Dendritic cell treated with granulocyte-macrophage colony-stimulating factor and Interleukin-4, amounts not matched to agents 40 ng/mL and 50 ng/mL, for 4 days (primary cell): ENCODE measurements at regions not wholly inside any gene's neighbourhood (a gene's known extent, or its start where the extent isn't known, plus 50 kb on each side); places are given as distances from the start of the nearest gene placed in this dataset.

ENCODE experiments used
- H3K27ac Mint-ChIP-seq: one replicate; pipeline ENCODE4 v1.8.0; 2022; ENCODE audit warnings: mild to moderate bottlenecking, mixed read lengths
- H3K27me3 Mint-ChIP-seq: one replicate; pipeline ENCODE4 v1.8.0; 2022; ENCODE audit warnings: mild to moderate bottlenecking, mixed read lengths
- H3K36me3 Mint-ChIP-seq: one replicate; pipeline ENCODE4 v1.8.0; 2022; ENCODE audit warnings: low read depth, mixed read lengths
- H3K4me1 Mint-ChIP-seq: one replicate; pipeline ENCODE4 v1.8.0; 2022; ENCODE audit warnings: low read depth, mixed read lengths
- H3K4me3 Mint-ChIP-seq: one replicate; pipeline ENCODE4 v1.8.0; 2022; ENCODE audit warnings: mild to moderate bottlenecking, moderate library complexity, mixed read lengths
- H3K9me3 Mint-ChIP-seq: one replicate; pipeline ENCODE4 v1.8.0; 2022; ENCODE audit warnings: mixed read lengths
- intact Hi-C: fragments of 100-400 bp; cut with micrococcal nuclease; formaldehyde crosslinking; loops from one replicate; pipeline ENCODE4 v1.15.0; 2022

- Mint-ChIP-seq H3K4me1 (no peaks in the 10 kb centered on the region), H3K4me3 (no peak overlapping the region), H3K27me3 (no peaks in the 10 kb centered on the region), H3K9me3 (peaks cover 7% of the 10 kb centered on the region), H3K27ac (no peak overlapping the region), H3K36me3 (no peaks in the 10 kb centered on the region)
- intact Hi-C loops, result no loop called here
Measured at GRCh38 chr3:94543161-94543560, 480.3 kb downstream of the NSUN3 start.

- no peaks in the 10 kb centered on the region for H3K27me3 Mint-ChIP-seq
- no peaks in the 10 kb centered on the region for H3K4me1 Mint-ChIP-seq
- no peak overlapping the region for H3K4me3 Mint-ChIP-seq
- H3K36me3 Mint-ChIP-seq, result no peaks in the 10 kb centered on the region
- intact Hi-C loops, result no loop called here
- H3K27ac Mint-ChIP-seq, result no peak overlapping the region
- peaks cover 18% of the 10 kb centered on the region for H3K9me3 Mint-ChIP-seq
Measured at GRCh38 chr3:94544131-94544789, 481.4 kb downstream of the NSUN3 start.

GRCh38 chr3:94548581-94549316 lies 485.9 kb downstream of the NSUN3 start:
- no peaks in the 10 kb centered on the region for H3K27me3 Mint-ChIP-seq
- H3K9me3 Mint-ChIP-seq, result peaks cover 63% of the 10 kb centered on the region
- H3K27ac Mint-ChIP-seq, result no peak overlapping the region
- H3K4me3 Mint-ChIP-seq, result no peak overlapping the region
- H3K36me3 Mint-ChIP-seq, result no peaks in the 10 kb centered on the region
- H3K4me1 Mint-ChIP-seq, result no peaks in the 10 kb centered on the region
- intact Hi-C loops, result no loop called here

- Mint-ChIP-seq H3K27me3 (no peaks in the 10 kb centered on the region), H3K27ac (no peak overlapping the region), H3K9me3 (no peaks in the 10 kb centered on the region), H3K4me1 (no peaks in the 10 kb centered on the region), H3K4me3 (no peak overlapping the region), H3K36me3 (no peaks in the 10 kb centered on the region)
- intact Hi-C loops, result no loop called here
Measured at GRCh38 chr3:94561094-94561493, 498.2 kb downstream of the NSUN3 start.

- Mint-ChIP-seq H3K9me3 (peaks cover 17% of the 10 kb centered on the region), H3K36me3 (no peaks in the 10 kb centered on the region), H3K4me3 (no peak overlapping the region), H3K27ac (no peak overlapping the region), H3K27me3 (no peaks in the 10 kb centered on the region), H3K4me1 (no peaks in the 10 kb centered on the region)
- intact Hi-C loops, result no loop called here
Measured at GRCh38 chr3:94564247-94564646, 501.4 kb downstream of the NSUN3 start.

GRCh38 chr3:94568041-94568440 lies 505.2 kb downstream of the NSUN3 start:
- Mint-ChIP-seq H3K4me1 (no peaks in the 10 kb centered on the region), H3K9me3 (peaks cover 27% of the 10 kb centered on the region), H3K4me3 (no peak overlapping the region), H3K36me3 (no peaks in the 10 kb centered on the region), H3K27ac (no peak overlapping the region), H3K27me3 (no peaks in the 10 kb centered on the region)
- intact Hi-C loops, result no loop called here

- H3K27ac Mint-ChIP-seq, result no peak overlapping the region
- no peak overlapping the region for H3K4me3 Mint-ChIP-seq
- H3K4me1 Mint-ChIP-seq, result no peaks in the 10 kb centered on the region
- intact Hi-C loops, result loop anchor here (5.0 kb wide), 1 partner anchor 34 kb away; no protein-coding TSS in a partner anchor
- no peaks in the 10 kb centered on the region for H3K27me3 Mint-ChIP-seq
- peaks cover 30% of the 10 kb centered on the region for H3K9me3 Mint-ChIP-seq
- no peaks in the 10 kb centered on the region for H3K36me3 Mint-ChIP-seq
Measured at GRCh38 chr3:94573337-94573736, 510.5 kb downstream of the NSUN3 start.

- Mint-ChIP-seq H3K27ac (no peak overlapping the region), H3K36me3 (no peaks in the 10 kb centered on the region), H3K4me3 (no peak overlapping the region), H3K27me3 (no peaks in the 10 kb centered on the region), H3K9me3 (peaks cover 26% of the 10 kb centered on the region), H3K4me1 (no peaks in the 10 kb centered on the region)
- intact Hi-C loops, result no loop called here
Measured at GRCh38 chr3:94587291-94587690, 524.4 kb downstream of the NSUN3 start.

- H3K36me3 Mint-ChIP-seq, result no peaks in the 10 kb centered on the region
- H3K4me1 Mint-ChIP-seq, result no peaks in the 10 kb centered on the region
- no peaks in the 10 kb centered on the region for H3K27me3 Mint-ChIP-seq
- no peak overlapping the region for H3K27ac Mint-ChIP-seq
- no peaks in the 10 kb centered on the region for H3K9me3 Mint-ChIP-seq
- intact Hi-C loops, result no loop called here
- no peak overlapping the region for H3K4me3 Mint-ChIP-seq
Measured at GRCh38 chr3:94593526-94594150, 530.8 kb downstream of the NSUN3 start.

- Mint-ChIP-seq H3K4me3 (no peak overlapping the region), H3K27ac (no peak overlapping the region), H3K36me3 (no peaks in the 10 kb centered on the region), H3K9me3 (peaks cover 9% of the 10 kb centered on the region), H3K27me3 (no peaks in the 10 kb centered on the region), H3K4me1 (no peaks in the 10 kb centered on the region)
- intact Hi-C loops, result no loop called here
Measured at GRCh38 chr3:94596141-94596540, 533.3 kb downstream of the NSUN3 start.

GRCh38 chr3:94596887-94597566 lies 534.2 kb downstream of the NSUN3 start:
- no peak overlapping the region for H3K4me3 Mint-ChIP-seq
- H3K36me3 Mint-ChIP-seq, result no peaks in the 10 kb centered on the region
- H3K27ac Mint-ChIP-seq, result no peak overlapping the region
- no peaks in the 10 kb centered on the region for H3K4me1 Mint-ChIP-seq
- peaks cover 16% of the 10 kb centered on the region for H3K9me3 Mint-ChIP-seq
- no peaks in the 10 kb centered on the region for H3K27me3 Mint-ChIP-seq
- intact Hi-C loops, result no loop called here

- Mint-ChIP-seq H3K36me3 (no peaks in the 10 kb centered on the region), H3K4me1 (no peaks in the 10 kb centered on the region), H3K9me3 (no peaks in the 10 kb centered on the region), H3K4me3 (no peak overlapping the region), H3K27me3 (no peaks in the 10 kb centered on the region), H3K27ac (no peak overlapping the region)
- intact Hi-C loops, result loop anchor here (5.0 kb wide), 1 partner anchor 35 kb away; no protein-coding TSS in a partner anchor
Measured at GRCh38 chr3:94607778-94608177, 544.9 kb downstream of the NSUN3 start.

GRCh38 chr3:94609908-94610307 lies 547.0 kb downstream of the NSUN3 start:
- no peaks in the 10 kb centered on the region for H3K27me3 Mint-ChIP-seq
- H3K4me3 Mint-ChIP-seq, result no peak overlapping the region
- H3K9me3 Mint-ChIP-seq, result no peaks in the 10 kb centered on the region
- no peaks in the 10 kb centered on the region for H3K36me3 Mint-ChIP-seq
- no peak overlapping the region for H3K27ac Mint-ChIP-seq
- intact Hi-C loops, result loop anchor here (5.0 kb wide), 1 partner anchor 38 kb away; no protein-coding TSS in a partner anchor
- H3K4me1 Mint-ChIP-seq, result no peaks in the 10 kb centered on the region

- Mint-ChIP-seq H3K27me3 (no peaks in the 10 kb centered on the region), H3K9me3 (no peaks in the 10 kb centered on the region), H3K4me3 (no peak overlapping the region), H3K27ac (no peak overlapping the region), H3K36me3 (no peaks in the 10 kb centered on the region), H3K4me1 (no peaks in the 10 kb centered on the region)
- intact Hi-C loops, result no loop called here
Measured at GRCh38 chr3:94611596-94611995, 548.7 kb downstream of the NSUN3 start.
